RWPE2 (cell line): ENCODE measurements at regions not wholly inside any gene's neighbourhood (a gene's known extent, or its start where the extent isn't known, plus 50 kb on each side); places are given as distances from the start of the nearest gene placed in this dataset.

Experiments used
- ATAC-seq: fragments of 200-7000 bp; cut with Tn5 transposase; 3 replicates; pipeline ENCODE4 v1.9.1; 2021; ENCODE audit warnings: low read depth
- DNase-seq: peaks from one replicate; pipeline ENCODE4 v3.0.0-alpha.2; 2020; ENCODE audit warnings: low spot score
- H3K27ac ChIP-seq: fragments of 450-650 bp; 2 replicates; pipeline ENCODE4 v1.5.1; 2017; ENCODE audit warnings: mild to moderate bottlenecking; ENCODE audit not compliant: poor library complexity, severe bottlenecking
- H3K27me3 ChIP-seq: fragments of 250-450 bp; sonication (Bioruptor Pico); 2 replicates; pipeline ENCODE4 v1.5.1; 2021; ENCODE audit warnings: mild to moderate bottlenecking, moderate library complexity; ENCODE audit not compliant: insufficient read depth, poor library complexity, severe bottlenecking
- H3K36me3 ChIP-seq: fragments of 250-450 bp; sonication (Bioruptor Pico); 2 replicates; pipeline ENCODE4 v1.5.1; 2020; ENCODE audit warnings: low read depth, mild to moderate bottlenecking, moderate library complexity
- H3K4me1 ChIP-seq: fragments of 250-450 bp; sonication (Bioruptor Pico); 2 replicates; pipeline ENCODE4 v1.5.1; 2021; ENCODE audit warnings: mild to moderate bottlenecking, moderate library complexity; ENCODE audit not compliant: insufficient read depth, poor library complexity, severe bottlenecking
- H3K4me3 ChIP-seq: fragments of 250-450 bp; sonication (Bioruptor Pico); 2 replicates; pipeline ENCODE4 v1.5.1; 2021; ENCODE audit warnings: mild to moderate bottlenecking, moderate library complexity; ENCODE audit not compliant: severe bottlenecking
- H3K9me3 ChIP-seq: fragments of 250-450 bp; sonication (Bioruptor Pico); 2 replicates; pipeline ENCODE4 v1.5.1; 2021; ENCODE audit warnings: mild to moderate bottlenecking, moderate library complexity; ENCODE audit not compliant: severe bottlenecking
- CTCF ChIP-seq: fragments of 450-650 bp; IDR thresholded peaks from one replicate; pipeline ENCODE4 v1.5.1; 2017; ENCODE audit warnings: mild to moderate bottlenecking, moderate library complexity; ENCODE audit not compliant: poor library complexity, severe bottlenecking

- Histone ChIP-seq H3K27me3 (no peaks in the 10 kb centered on the region), H3K4me3 (no peak overlapping the region), H3K4me1 (no peaks in the 10 kb centered on the region), H3K36me3 (no peaks in the 10 kb centered on the region), H3K9me3 (no peaks in the 10 kb centered on the region), H3K27ac (no peak overlapping the region)
- no peak for DNase-seq
- no peak for ATAC-seq
- no peak for TF ChIP-seq CTCF
Measured at GRCh38 chr4:19675172-19675811, 576.4 kb upstream of the SLIT2 start.

- TF ChIP-seq CTCF, result no peak
- no peaks in the 10 kb centered on the region for H3K36me3 ChIP-seq
- H3K4me3 ChIP-seq, result no peak overlapping the region
- no peak overlapping the region for H3K27ac ChIP-seq
- H3K4me1 ChIP-seq, result no peaks in the 10 kb centered on the region
- ATAC-seq, result no peak
- H3K27me3 ChIP-seq, result no peaks in the 10 kb centered on the region
- no peak for DNase-seq
- H3K9me3 ChIP-seq, result peaks cover 2% of the 10 kb centered on the region
Measured at GRCh38 chr4:19659101-19659500, 592.6 kb upstream of the SLIT2 start.

DNA sequence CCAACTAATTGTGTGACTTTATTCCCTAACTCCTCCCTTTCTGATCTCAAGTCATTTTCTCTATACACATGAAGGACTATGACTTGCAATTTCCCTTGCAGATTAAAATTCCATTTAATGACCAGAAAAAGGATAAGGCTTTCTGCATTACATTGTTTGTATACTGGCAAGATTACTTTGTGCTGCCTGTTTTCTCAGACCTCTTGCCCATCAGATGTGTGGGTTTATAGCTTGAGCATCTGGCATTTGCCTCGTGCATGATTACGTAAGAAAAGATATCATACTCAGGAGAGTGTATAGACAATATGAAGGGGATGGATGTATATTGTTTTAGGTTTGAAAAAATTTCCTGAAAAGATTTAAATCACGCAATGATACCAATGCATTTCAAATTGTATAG, 593.8 kb upstream of the SLIT2 start:
- peaks cover 2% of the 10 kb centered on the region for H3K9me3 ChIP-seq
- H3K36me3 ChIP-seq, result no peaks in the 10 kb centered on the region
- ATAC-seq, result no peak
- no peaks in the 10 kb centered on the region for H3K4me1 ChIP-seq
- H3K4me3 ChIP-seq, result no peak overlapping the region
- no peak overlapping the region for H3K27ac ChIP-seq
- no peak for DNase-seq
- no peaks in the 10 kb centered on the region for H3K27me3 ChIP-seq
- TF ChIP-seq CTCF, result no peak

DNA sequence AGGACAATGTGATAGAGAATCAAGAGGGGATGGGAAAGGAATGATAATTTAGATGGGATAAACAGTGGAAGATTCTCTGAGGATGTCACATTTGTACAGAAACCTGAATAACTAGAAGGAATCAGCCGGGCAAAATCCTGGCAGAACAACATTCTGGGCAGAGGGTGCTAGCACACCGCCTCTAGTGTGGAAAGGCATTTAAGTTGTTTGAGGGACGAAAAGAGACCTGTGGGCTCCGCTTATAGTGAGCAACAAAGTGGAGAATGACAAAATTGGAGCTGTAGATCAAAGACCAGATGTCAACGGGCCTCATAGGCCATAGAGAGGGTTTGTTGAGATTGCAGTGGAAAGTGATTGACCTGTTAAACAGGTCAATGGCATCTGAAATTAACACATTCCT, 596.0 kb upstream of the SLIT2 start:
- H3K27ac ChIP-seq, result no peak overlapping the region
- H3K9me3 ChIP-seq, result no peaks in the 10 kb centered on the region
- H3K27me3 ChIP-seq, result no peaks in the 10 kb centered on the region
- no peak for TF ChIP-seq CTCF
- H3K36me3 ChIP-seq, result no peaks in the 10 kb centered on the region
- ATAC-seq (no peak), DNase-seq (no peak)
- no peaks in the 10 kb centered on the region for H3K4me1 ChIP-seq
- no peak overlapping the region for H3K4me3 ChIP-seq

- Histone ChIP-seq H3K4me1 (no peaks in the 10 kb centered on the region), H3K27ac (no peak overlapping the region), H3K4me3 (no peak overlapping the region), H3K27me3 (no peaks in the 10 kb centered on the region), H3K9me3 (no peaks in the 10 kb centered on the region), H3K36me3 (no peaks in the 10 kb centered on the region)
- TF ChIP-seq CTCF, result no peak
- ATAC-seq, result no peak
- DNase-seq, result no peak
Measured at GRCh38 chr4:19650903-19651864, 600.5 kb upstream of the SLIT2 start.
